Limb (tissue), 2 donors: ENCODE measurements at regions not wholly inside any gene's neighbourhood (a gene's known extent, or its start where the extent isn't known, plus 50 kb on each side); places are given as distances from the start of the nearest gene placed in this dataset.
A peak's percentile ranks its signal among the peaks of the same experiment; 100 is the strongest.
"Not testable (repeated sequence)": the region's sequence is repeated elsewhere in the genome, so short reads cannot be mapped to it uniquely, and the experiment has no call there.

Experiments
- DNase-seq, 2 donors: peaks; one replicate each; pipeline ENCODE4 v3.0.0-alpha.2; 2016; ENCODE audit errors: extremely low spot score in 2 of 2

DNA sequence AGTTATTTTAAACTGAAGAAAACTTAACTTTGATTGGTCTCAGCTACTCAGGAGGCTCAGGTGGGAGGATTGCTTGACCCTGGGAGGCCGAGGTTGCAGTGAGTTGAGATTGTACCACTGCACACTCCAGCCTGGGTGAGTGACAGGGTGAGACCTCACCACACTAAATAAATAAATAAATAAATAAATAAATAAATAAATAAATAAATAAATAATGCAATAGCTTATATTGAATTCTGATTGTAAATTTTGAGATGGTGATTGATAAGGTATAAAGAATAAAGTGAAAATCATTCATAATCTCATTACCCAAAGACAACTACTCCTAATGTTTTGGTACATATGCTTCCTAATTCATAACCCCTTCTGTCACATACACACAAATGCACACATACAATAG is 58.1 kb downstream of the TUBA3C start:
- DNase-seq, result no peak

DNA sequence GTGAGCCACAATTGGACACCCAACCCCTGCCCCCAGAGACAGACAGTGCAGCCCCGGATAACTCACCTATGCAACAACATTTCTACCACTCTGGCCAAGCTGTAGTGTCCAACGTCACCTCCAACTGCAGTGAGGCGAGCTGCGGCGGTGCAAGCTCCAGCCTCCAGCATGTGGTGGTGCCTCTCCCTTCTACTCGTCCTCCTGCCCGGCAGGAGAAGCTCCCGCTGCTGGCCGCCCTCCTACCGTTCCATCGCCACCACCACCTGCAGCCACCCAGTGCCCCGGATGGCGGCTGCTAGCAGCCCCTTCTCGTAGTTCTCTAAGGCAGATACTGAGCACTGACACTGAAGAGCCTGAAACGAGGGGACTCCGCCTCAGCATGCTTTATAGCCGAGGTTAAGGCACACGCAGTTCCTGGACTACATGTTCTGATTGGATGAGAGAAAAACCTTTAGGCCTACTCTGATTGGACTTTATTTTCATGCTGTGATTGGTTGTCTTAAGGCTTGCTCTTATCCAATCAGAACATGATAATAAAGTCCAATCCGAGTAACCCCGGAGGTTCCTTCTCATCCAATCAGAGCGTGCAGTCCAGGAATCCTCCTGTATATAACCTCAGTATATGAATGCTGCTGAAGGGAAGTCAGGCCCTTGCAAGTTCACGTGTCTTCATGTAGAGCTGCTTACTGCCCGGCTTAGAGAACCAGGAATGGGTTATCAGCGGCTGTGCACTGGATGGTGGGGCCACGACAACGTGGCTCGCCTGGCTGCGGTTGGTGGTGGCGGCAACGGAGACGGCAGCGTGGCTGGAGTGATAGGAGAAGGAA is 63.5 kb downstream of the TUBA3C start:
- no peak for DNase-seq

DNA sequence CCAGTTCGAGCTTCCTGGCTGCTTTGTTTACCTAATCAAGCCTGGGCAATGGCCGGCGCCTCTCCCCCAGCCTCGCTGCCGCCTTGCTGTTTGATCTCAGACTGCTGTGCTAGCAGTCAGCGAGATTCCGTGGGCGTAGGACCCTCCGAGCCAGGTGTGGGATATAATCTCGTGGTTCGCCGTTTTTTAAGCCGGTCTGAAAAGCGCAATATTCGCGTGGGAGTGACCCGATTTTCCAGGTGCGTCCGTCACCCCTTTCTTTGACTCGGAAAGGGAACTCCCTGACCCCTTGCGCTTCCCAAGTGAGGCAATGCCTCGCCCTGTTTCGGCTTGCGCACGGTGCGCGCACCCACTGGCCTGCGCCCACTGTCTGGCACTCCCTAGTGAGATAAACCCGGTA is 72.4 kb downstream of the TUBA3C start:
- not testable (repeated sequence) for DNase-seq

GRCh38 chr13:19103140-19103539 is 78.5 kb downstream of the TUBA3C start:
- DNase-seq, result no peak

- DNase-seq, result no peak
Observed at GRCh38 chr13:19093369-19093768, 88.3 kb downstream of the TUBA3C start.

GRCh38 chr13:19090495-19090894 is 91.1 kb downstream of the TUBA3C start:
- no peak for DNase-seq

DNA sequence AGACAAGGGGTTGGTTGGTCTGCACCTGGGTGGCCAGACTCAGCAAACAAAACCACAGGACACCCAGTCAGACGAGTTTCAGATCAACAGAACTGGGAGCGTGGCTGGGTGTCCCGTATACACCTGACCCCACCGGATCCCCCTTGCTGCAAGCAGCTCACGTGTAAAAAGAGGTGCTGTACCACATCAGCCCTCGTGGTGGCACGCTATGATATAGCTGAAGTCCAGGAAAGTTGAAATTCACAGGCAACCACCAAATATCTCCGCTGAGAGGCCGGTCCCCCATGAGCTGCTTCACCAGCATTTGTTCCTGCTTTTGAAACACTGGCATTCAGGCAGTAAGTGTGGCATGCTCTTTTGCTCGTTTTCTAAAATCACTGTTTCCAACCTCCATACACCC is 92.3 kb downstream of the TUBA3C start:
- DNase-seq, result no peak

- DNase-seq, result no peak
Observed at GRCh38 chr13:19088416-19088815, 93.2 kb downstream of the TUBA3C start.

- no peak for DNase-seq
Observed at GRCh38 chr13:19085876-19086275, 95.7 kb downstream of the TUBA3C start.

DNA sequence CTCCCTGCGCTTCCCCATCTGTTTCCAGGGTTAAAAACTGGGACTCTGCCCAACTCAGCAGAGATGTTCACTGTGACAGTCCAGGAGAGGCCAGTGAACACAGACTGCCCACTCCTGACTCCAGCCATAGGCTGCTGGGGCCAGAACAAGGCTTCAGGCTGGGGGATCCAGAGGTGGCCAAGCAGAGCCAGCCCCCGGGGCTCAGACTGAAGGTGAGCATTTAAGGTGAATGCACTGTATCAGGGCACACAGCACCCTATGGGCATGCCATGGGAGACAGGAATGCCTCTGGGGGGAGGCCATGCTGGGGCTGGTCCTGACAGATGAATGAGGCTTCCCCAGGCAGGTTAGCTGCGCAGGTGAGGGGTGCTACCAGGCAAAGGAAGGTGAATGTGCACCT is 96.4 kb downstream of the TUBA3C start:
- DNase-seq, result no peak

DNA sequence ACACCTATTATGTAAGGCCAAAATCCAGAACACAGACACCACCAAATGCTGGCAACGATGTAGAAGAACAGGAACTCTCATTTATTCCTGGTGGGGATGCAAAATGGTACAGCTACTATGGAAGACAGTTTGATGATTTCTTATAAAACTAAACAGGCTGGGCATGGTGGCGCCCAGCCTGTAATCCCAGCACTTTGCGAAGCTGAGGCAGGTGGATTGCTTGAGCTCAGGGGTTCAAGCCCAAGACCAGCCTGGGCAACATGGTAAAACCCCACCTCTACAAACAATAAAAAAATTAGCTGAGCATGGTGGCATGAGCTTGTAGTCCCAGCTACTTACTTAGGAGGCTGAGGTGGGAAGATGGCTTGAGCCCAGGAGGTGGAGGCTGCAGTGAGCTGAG is 98.3 kb downstream of the TUBA3C start:
- DNase-seq, result no peak

DNA sequence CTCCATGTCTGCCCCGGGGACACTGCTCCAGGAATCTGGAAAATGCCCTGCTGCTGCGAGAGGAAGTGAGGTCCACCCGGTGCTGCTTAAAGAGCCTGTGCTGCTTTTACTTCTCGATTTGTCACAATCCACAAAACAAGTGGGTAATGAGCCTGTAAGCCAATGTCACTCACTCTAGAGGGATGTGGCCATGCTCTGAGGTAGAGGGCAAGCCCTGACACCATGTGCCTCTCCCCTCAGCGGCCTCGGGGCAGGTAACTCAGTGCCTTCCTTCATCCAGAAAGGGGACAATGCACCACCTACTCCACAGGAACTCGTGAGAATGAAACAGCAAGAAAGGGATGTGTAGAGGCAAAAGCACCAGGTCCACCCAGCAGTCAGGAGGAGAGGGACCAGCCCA is 106.2 kb downstream of the TUBA3C start:
- DNase-seq, result no peak

GRCh38 chr13:19074519-19074918 is 107.1 kb downstream of the TUBA3C start:
- no peak for DNase-seq

- DNase-seq, result not testable (repeated sequence)
Observed at GRCh38 chr13:19074106-19074505, 107.5 kb downstream of the TUBA3C start.

DNA sequence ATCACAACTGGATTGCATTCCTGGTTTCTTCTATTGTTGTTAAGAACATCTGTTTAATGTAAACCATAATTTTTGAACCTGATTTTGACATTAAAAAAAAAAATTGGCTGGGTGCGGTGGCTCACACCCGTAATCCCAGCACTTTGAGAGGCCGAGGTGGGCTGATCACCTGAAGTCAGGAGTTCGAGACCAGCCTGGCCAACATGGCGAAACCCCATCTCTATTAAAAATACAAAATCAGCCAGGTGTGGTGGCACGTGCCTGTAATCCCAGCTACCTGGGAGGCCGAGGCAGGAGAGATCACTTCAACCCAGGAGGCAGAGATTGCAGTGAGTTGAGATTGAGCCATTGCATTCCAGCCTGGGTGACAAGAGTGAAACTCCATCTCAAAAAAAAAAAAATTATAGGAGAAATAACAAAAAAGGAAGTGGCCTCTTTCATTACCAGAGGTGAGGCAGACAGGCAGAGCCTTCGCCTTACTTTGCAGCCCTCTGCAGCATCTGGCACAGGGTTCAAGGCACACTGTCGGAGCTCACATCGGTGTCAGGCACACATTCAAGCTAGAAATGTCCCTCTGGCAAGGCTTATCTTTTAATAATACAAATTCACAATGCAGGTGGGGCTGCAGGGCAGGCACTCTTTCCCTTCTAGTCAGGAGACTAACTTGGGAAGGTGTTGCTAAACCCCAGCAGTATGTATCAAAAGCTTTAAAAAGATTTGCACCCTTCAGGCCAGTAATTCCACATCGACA is 108.5 kb downstream of the TUBA3C start:
- not testable (repeated sequence) for DNase-seq

DNA sequence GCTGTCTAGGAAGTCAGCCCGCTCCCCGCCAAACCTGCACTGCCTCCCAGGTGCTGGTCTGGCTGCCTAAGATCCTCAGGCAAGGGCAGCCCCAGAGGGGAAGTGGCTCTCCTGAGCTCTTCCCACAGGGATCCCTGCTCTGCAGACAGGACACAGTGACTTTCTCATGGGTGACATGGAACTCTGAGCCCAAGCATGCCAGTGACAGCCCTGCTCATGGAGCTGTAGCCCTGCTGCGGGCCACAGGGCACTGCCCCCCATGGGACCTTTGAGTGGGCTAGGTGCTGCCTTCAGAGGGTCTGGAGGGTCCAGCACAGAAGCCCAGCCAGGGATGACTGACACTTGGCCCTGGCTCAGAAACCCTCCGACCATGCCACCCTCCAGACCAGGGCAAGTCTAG is 109.1 kb downstream of the TUBA3C start:
- DNase-seq, result no peak

DNA sequence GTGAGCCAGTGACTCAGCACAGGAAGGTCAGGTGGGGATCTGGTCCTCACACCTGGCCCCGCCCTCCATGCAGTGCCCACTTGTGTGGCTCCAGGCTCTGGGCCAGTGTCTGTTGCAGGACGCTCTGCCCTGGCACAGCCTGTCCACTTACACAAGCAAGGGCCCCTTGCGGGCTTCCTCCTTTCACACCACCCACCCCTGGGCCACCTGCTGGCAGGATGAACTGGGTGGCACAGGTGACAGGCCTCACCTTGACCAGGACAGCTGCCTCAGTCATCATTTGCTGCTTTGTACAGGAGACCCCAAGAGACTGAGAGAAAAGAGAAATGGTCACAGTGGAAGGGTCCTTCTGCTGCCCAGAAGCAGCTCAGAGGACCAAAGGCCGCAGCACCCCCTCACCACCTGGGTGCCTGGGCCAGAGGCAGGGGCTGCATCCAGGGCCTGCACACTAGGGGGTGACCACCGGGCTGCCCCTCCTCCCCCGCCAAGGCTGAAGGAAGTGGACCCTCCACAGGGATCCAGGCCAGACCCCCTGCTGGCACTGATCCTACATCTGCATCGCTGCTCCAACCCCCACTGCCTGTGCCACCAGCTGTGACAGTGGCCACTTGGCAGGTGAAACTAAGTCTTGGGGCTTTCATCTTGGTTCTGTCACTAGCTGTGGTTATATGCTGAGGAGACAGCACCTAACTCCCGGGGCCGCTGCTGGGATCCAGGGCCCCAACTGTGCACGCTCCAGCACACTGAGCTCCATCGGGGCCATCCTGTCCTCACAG is 110.3 kb downstream of the TUBA3C start:
- no peak for DNase-seq

DNA sequence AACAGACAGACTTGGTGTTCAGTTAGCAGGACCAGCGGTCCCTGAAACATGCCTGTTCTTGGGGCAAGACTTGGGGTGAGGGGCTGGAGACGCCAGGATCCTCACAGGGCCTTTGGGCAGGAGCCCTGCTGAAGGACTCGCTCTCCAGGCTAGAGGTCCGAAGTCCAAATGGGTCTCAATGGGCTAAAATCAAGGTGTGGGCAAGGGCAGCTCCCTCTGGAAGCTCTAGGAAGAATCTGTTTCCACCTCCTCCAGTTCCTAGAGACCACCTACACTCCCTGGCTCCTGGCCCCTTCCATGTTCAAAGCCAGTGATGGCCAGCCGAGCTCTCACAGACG is 111.3 kb downstream of the TUBA3C start:
- DNase-seq, result no peak

DNA sequence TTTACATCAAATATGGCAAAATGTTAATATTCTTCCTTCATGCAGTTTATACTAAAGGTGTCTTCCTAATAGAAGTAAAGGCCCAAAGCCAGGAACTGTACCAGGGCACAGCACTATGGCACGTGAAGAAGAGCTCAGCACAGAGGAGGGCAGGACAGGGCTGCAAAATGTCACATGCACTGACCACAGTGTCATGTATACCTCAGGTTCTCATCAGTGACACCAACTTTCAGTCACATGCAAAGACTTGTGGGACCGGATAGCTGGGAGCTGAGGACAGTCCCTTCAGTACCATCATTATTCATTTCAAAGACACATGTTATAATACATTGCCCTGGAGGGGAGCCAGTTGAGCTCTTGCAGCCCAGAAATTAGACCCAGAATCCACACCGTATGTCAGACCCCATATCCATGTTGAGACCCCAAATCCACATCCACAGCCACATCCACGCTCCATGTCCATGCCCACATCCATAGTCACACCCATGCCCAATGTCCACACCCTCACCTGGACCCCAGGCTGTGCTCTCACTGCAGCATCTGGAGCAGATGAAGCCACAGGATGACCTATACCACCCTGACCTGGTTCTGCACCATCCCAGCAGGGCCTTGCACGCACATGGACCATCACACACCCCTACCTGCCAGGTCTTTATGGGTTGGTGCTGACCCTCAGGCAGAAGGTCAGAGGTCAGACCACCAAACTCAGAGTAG is 111.8 kb downstream of the TUBA3C start:
- peak in 1 of 2 donors; percentile 13 for DNase-seq

- no peak for DNase-seq
Observed at GRCh38 chr13:19068691-19069090, 112.9 kb downstream of the TUBA3C start.

DNA sequence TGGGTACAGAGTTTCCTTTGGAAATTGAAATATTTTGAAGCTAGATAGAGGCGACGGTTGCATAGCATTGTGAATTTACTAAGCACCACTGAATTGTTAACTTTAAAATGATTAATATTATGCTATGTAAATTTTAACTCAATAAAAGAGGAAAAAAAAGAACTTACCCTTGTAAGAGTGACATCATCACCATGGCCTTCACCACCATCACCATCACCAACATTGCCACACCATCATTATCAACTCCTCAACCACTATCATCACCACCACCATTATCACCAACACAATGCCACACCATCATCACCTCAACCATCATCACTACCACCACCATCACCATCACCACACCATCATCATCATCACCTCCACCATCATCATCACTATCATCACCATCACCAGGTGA is 113.9 kb downstream of the TUBA3C start:
- no peak for DNase-seq

GRCh38 chr13:19062801-19063200 is 118.8 kb downstream of the TUBA3C start:
- no peak for DNase-seq
